Neural crest cell (in vitro differentiated cells): ENCODE measurements at regions not wholly inside any gene's neighbourhood (a gene's known extent, or its start where the extent isn't known, plus 50 kb on each side); places are given as distances from the start of the nearest gene placed in this dataset.

Source experiments
- DNase-seq: peaks from one replicate; pipeline ENCODE4 v3.0.0; 2021; ENCODE audit warnings: low read depth, mixed read lengths, low spot score
- H3K27ac Mint-ChIP-seq: one replicate; pipeline ENCODE4 v1.8.0; 2021; ENCODE audit warnings: mild to moderate bottlenecking, mixed read lengths; ENCODE audit not compliant: unreplicated experiment
- H3K27me3 Mint-ChIP-seq: 2 replicates; pipeline ENCODE4 v1.8.0; 2021; ENCODE audit warnings: low read depth, mild to moderate bottlenecking, mixed read lengths
- H3K36me3 Mint-ChIP-seq: 2 replicates; pipeline ENCODE4 v1.8.0; 2021; ENCODE audit warnings: low read depth, mild to moderate bottlenecking, mixed read lengths
- H3K4me1 Mint-ChIP-seq: 2 replicates; pipeline ENCODE4 v1.8.0; 2021; ENCODE audit warnings: mixed read lengths
- H3K4me3 Mint-ChIP-seq: one replicate; pipeline ENCODE4 v1.8.0; 2021; ENCODE audit warnings: mild to moderate bottlenecking, mixed read lengths
- H3K9me3 Mint-ChIP-seq: 2 replicates; pipeline ENCODE4 v1.8.0; 2021; ENCODE audit warnings: mixed read lengths
- CTCF ChIP-seq: fragments of 200-600 bp; sonication (generic); conservative IDR thresholded peaks from 2 replicates; pipeline ENCODE4 v1.5.0; 2021; ENCODE audit warnings: antibody characterized with exemption, mild to moderate bottlenecking

GRCh38 chr16:76612497-76612896 is 335.3 kb downstream of the CNTNAP4 start:
- Mint-ChIP-seq H3K4me1 (no peaks in the 10 kb centered on the region), H3K27ac (no peak overlapping the region), H3K36me3 (no peaks in the 10 kb centered on the region), H3K4me3 (no peak overlapping the region), H3K9me3 (no peaks in the 10 kb centered on the region), H3K27me3 (no peaks in the 10 kb centered on the region)
- no peak for DNase-seq
- no peak for TF ChIP-seq CTCF

GRCh38 chr16:76614269-76614668 is 337.1 kb downstream of the CNTNAP4 start:
- no peak for TF ChIP-seq CTCF
- no peak for DNase-seq
- no peak overlapping the region for H3K27ac Mint-ChIP-seq
- no peaks in the 10 kb centered on the region for H3K4me1 Mint-ChIP-seq
- no peaks in the 10 kb centered on the region for H3K36me3 Mint-ChIP-seq
- no peak overlapping the region for H3K4me3 Mint-ChIP-seq
- H3K27me3 Mint-ChIP-seq, result no peaks in the 10 kb centered on the region
- H3K9me3 Mint-ChIP-seq, result peaks cover 3% of the 10 kb centered on the region

- Mint-ChIP-seq H3K27me3 (no peaks in the 10 kb centered on the region), H3K4me3 (no peak overlapping the region), H3K36me3 (no peaks in the 10 kb centered on the region), H3K27ac (no peak overlapping the region), H3K9me3 (peaks cover 3% of the 10 kb centered on the region), H3K4me1 (no peaks in the 10 kb centered on the region)
- no peak for TF ChIP-seq CTCF
- no peak for DNase-seq
These were observed 345.7 kb downstream of the CNTNAP4 start for GRCh38 chr16:76622876-76623275.

- H3K4me1 Mint-ChIP-seq, result no peaks in the 10 kb centered on the region
- no peaks in the 10 kb centered on the region for H3K27me3 Mint-ChIP-seq
- H3K9me3 Mint-ChIP-seq, result peaks cover 10% of the 10 kb centered on the region
- peaks cover 3% of the 10 kb centered on the region for H3K36me3 Mint-ChIP-seq
- no peak overlapping the region for H3K4me3 Mint-ChIP-seq
- H3K27ac Mint-ChIP-seq, result no peak overlapping the region
- DNase-seq, result no peak
- no peak for TF ChIP-seq CTCF
These were observed 357.9 kb downstream of the CNTNAP4 start for GRCh38 chr16:76634847-76635697.

- H3K27ac Mint-ChIP-seq, result no peak overlapping the region
These were observed 362.6 kb downstream of the CNTNAP4 start for GRCh38 chr16:76639685-76640289.

More at GRCh38 chr16:76639685-76640289, 362.6 kb downstream of the CNTNAP4 start:
- Mint-ChIP-seq H3K4me3 (no peak overlapping the region), H3K4me1 (no peaks in the 10 kb centered on the region), H3K36me3 (no peaks in the 10 kb centered on the region), H3K27me3 (no peaks in the 10 kb centered on the region), H3K9me3 (peaks cover 3% of the 10 kb centered on the region)
- peak; percentile 29 for DNase-seq
- TF ChIP-seq CTCF, result peak; percentile 53
